ENCODE measurements at regions not wholly inside any gene's neighbourhood (a gene's known extent, or its start where the extent isn't known, plus 50 kb on each side); places are given as distances from the start of the nearest gene placed in this dataset.
"Not testable (repeated sequence)": the region's sequence is repeated elsewhere in the genome, so short reads cannot be mapped to it uniquely, and the experiment has no call there.

- intact Hi-C loops (cut with DNase I) = no loop called here
- ATAC-seq (ENCODE audit: poor library complexity) (no peak), DNase-seq (no peak)
Measured at GRCh38 chr18:42508683-42509296, 553.8 kb downstream of the PIK3C3 start.

- DNase-seq (no peak), ATAC-seq (ENCODE audit: poor library complexity) (no peak)
- intact Hi-C loops (cut with DNase I) = no loop called here
Measured at GRCh38 chr18:42509750-42510415, 554.8 kb downstream of the PIK3C3 start.

- ATAC-seq (ENCODE audit: poor library complexity) (no peak), DNase-seq (no peak)
- intact Hi-C loops (cut with DNase I) = no loop called here
Measured at GRCh38 chr18:42510540-42510939, 555.5 kb downstream of the PIK3C3 start.

- DNase-seq (no peak), ATAC-seq (ENCODE audit: poor library complexity) (no peak)
- intact Hi-C loops (cut with DNase I) = no loop called here
Measured at GRCh38 chr18:42513441-42513840, 558.4 kb downstream of the PIK3C3 start.

- ATAC-seq (ENCODE audit: poor library complexity) (no peak), DNase-seq (no peak)
- intact Hi-C loops (cut with DNase I) = no loop called here
Measured at GRCh38 chr18:42514512-42514911, 559.5 kb downstream of the PIK3C3 start.

GRCh38 chr18:42517896-42518295 is 562.9 kb downstream of the PIK3C3 start:
- DNase-seq (no peak), ATAC-seq (ENCODE audit: poor library complexity) (no peak)
- intact Hi-C loops (cut with DNase I) = no loop called here

- ATAC-seq (ENCODE audit: poor library complexity); DNase-seq; intact Hi-C loops (cut with DNase I): not testable (repeated sequence)
Measured at GRCh38 chr18:42518331-42518730, 563.3 kb downstream of the PIK3C3 start.

- DNase-seq (no peak), ATAC-seq (ENCODE audit: poor library complexity) (no peak)
- intact Hi-C loops (cut with DNase I) = no loop called here
Measured at GRCh38 chr18:42520138-42520537, 565.1 kb downstream of the PIK3C3 start.

- intact Hi-C loops (cut with DNase I) = no loop called here
- DNase-seq = no peak
Measured at GRCh38 chr18:42525905-42526304, 570.9 kb downstream of the PIK3C3 start.

GRCh38 chr18:42527766-42528165 is 572.7 kb downstream of the PIK3C3 start:
- no peak for ATAC-seq (ENCODE audit: poor library complexity)
- no peak for DNase-seq
- intact Hi-C loops (cut with DNase I) = no loop called here

More at GRCh38 chr18:42525905-42526304, 570.9 kb downstream of the PIK3C3 start:
- no peak for ATAC-seq (ENCODE audit: poor library complexity)

- intact Hi-C loops (cut with DNase I) = no loop called here
- ATAC-seq (ENCODE audit: poor library complexity) (no peak), DNase-seq (no peak)
Measured at GRCh38 chr18:42530276-42530675, 575.2 kb downstream of the PIK3C3 start.

GRCh38 chr18:42532119-42532518 is 577.1 kb downstream of the PIK3C3 start:
- DNase-seq (no peak), ATAC-seq (ENCODE audit: poor library complexity) (no peak)
- intact Hi-C loops (cut with DNase I) = no loop called here

- intact Hi-C loops (cut with DNase I) = no loop called here
- DNase-seq (no peak), ATAC-seq (ENCODE audit: poor library complexity) (no peak)
Measured at GRCh38 chr18:42533009-42533575, 578.1 kb downstream of the PIK3C3 start.

GRCh38 chr18:42533616-42534015 is 578.6 kb downstream of the PIK3C3 start:
- no peak for ATAC-seq (ENCODE audit: poor library complexity)

GRCh38 chr18:42534313-42534712 is 579.3 kb downstream of the PIK3C3 start:
- intact Hi-C loops (cut with DNase I) = no loop called here
- no peak for ATAC-seq (ENCODE audit: poor library complexity)
- no peak for DNase-seq

More at GRCh38 chr18:42533616-42534015, 578.6 kb downstream of the PIK3C3 start:
- intact Hi-C loops (cut with DNase I) = no loop called here
- no peak for DNase-seq

GRCh38 chr18:42536442-42536841 is 579.0 kb downstream of the RIT2 start:
- DNase-seq (no peak), ATAC-seq (ENCODE audit: poor library complexity) (no peak)
- intact Hi-C loops (cut with DNase I) = no loop called here

GRCh38 chr18:42537291-42537690 is 578.2 kb downstream of the RIT2 start:
- intact Hi-C loops (cut with DNase I) = no loop called here
- DNase-seq (no peak), ATAC-seq (ENCODE audit: poor library complexity) (no peak)

- intact Hi-C loops (cut with DNase I) = no loop called here
Measured at GRCh38 chr18:42544901-42545300, 570.6 kb downstream of the RIT2 start.

GRCh38 chr18:42545825-42546224 is 569.7 kb downstream of the RIT2 start:
- DNase-seq (no peak), ATAC-seq (ENCODE audit: poor library complexity) (no peak)
- intact Hi-C loops (cut with DNase I) = no loop called here

More at GRCh38 chr18:42544901-42545300, 570.6 kb downstream of the RIT2 start:
- DNase-seq (no peak), ATAC-seq (ENCODE audit: poor library complexity) (no peak)

GRCh38 chr18:42548493-42548892 is 567.0 kb downstream of the RIT2 start:
- ATAC-seq (ENCODE audit: poor library complexity) = no peak
- no peak for DNase-seq
- intact Hi-C loops (cut with DNase I) = no loop called here
